ENCODE measurements at regions not wholly inside any gene's neighbourhood (a gene's known extent, or its start where the extent isn't known, plus 50 kb on each side); places are given as distances from the start of the nearest gene placed in this dataset.

DNA sequence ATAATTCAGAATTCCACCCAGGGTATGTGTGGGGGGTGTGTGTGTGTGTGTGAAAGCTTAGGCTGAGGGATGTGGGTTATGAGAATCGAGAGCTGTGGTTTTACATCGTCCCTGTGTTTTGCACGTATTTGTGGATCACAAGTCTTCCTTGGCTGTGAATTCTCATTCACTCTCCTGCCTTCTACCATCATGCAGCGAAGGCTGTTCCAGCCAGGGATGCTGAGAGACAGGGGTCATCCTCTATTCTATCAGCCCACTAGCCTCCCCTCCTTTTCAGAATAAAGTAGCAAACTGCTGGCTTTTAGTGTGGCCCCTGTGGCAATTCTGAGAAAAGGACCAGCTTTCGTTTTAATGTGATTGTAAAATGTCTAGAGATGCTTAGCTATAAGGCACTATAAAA, 460.6 kb upstream of the NR2F2 start:
- DNase-seq (ENCODE audit: low spot score) = no peak

DNA sequence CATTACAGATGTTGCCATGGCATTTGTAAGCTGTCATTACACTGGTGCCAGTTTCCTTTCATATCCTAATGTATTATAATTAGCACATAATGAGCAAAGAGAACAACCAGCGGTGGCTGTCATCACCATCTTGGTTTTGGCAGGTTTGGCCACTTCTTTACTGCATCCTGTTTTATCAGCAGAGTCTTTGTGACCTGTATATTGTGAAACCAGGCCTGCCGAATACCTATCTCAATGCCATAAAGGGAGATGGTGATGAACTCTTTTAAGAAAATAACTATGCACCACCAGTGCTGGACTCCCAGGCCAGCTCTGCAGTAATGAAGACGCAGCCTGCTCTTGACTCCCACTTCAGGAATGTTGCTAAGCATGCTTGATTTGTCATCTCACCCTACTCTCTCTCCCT, 458.1 kb upstream of the NR2F2 start:
- no peak for DNase-seq (ENCODE audit: low spot score)

DNA sequence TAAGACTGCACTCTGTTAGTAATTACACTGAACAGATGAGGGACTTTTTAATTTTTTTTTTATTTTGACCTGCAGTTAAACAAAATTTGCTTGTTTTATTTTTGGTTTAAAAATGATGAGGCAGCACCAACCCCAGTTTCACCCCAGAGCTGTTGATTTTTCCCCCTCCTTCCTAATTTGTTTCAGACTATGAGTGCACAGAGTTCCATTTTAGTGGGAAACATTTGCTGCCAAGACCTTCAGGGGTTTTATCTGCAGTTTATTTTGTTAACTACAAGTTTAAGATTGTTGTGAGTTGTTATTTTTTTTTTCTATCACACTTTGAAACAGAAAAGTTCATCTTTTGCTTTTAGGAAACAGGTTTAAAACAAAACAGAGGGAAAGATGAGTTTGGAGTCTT, 455.9 kb upstream of the NR2F2 start:
- no peak for DNase-seq (ENCODE audit: low spot score)

DNA sequence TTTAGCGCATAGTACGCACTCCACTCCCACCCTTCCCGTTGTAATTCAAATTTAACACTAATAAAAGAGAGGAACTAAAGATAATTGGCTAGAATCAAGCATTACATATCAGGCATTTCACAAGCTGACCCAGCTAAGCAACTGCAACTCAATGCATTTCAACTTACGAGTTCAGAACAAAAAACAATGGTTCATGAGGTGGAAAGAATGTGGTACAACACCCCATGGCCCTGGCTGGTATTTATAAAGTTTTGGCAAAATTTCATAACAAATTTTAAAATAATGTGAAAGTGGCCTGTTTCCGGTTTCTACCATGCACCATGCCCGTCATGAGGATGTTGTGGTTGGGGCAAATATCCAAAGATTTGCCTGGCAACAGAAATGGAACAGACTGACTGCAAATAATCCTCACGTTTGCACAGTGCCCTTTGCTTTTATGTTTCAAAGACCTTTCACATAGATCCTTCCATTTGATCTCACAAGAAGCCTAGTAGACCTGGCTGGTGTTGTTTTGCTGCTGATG, 455.3 kb upstream of the NR2F2 start:
- DNase-seq (ENCODE audit: low spot score) = no peak

DNA sequence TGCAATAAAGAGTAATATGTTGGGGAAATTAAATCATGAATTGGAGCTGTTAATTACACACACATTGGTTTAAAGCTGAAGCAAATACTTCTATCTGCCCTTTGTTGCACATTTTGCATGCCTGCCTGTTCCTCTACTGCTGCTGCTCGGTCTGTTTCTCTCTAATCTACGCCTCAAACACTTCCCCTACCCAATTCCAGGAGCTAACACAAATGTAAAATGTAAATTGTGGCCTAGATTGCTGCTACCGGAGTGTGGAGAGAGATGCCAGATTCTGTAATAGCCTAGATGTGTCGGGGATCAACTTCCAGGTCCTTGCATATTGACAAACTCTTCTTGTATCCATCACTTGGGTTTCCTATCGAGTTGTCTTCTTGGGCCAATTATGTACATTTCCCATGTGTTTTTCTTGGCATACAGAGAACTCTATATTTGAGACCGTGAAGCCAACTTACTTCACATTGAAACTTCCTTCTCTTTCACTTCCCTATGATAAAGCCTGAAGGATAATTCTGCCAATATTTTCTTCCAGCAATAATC, 450.4 kb upstream of the NR2F2 start:
- DNase-seq (ENCODE audit: low spot score) = no peak

DNA sequence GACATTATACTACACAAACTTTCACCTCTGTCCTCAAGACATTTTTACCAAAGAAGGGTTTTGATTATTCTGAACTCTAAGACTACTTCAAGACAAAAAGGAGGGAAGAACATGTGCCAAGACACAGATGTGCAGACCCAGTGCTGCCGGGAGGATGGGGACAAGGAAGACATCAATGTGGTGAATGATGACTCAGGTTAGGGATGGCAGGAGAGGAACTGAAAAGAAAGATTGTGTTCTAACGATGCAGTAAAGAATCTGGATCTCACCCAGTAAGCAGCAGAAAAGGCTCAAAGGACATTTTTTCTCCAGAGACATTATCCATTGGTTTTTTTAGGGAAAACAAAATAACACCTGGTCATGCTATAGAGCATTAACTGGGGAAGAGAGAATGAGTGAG, 449.9 kb upstream of the NR2F2 start:
- no peak for DNase-seq (ENCODE audit: low spot score)

DNA sequence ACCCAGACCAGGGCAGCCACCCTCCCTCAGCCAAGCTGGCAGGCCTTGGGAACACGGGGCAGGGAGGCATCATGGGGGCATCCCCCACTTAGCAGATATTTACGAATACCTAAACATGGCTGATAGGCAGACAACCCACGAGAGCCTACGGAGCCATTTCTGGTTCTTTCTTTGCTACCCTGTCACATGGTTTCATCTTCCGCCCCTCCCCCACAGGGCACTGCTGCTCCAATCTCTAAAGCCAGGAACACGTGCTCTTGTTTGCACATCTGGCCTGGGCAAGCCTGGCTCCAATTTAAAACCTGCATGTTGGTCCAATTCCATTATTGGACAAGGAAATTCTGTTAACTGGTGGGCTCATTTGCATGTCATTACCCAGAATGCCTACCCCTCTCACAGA, 447.4 kb upstream of the NR2F2 start:
- no peak for DNase-seq (ENCODE audit: low spot score)

DNA sequence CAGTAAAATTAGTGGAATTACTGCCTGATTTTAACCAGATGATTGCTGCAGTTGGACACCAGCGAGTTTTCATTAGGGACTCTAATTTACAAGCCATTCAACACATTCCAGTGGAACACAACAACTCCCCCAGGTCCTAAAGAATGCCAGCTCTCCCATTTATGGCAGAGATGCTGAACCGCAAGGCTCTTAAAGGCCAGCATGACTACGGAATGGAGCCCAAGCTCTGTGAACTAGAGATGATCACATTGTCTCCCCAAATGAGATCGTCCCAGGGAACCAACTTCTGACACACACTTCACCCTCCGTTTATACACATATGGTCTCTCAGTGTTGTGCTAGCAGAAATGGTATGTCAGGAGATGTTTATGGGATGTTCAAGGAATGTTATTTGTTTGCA, 446.2 kb upstream of the NR2F2 start:
- no peak for DNase-seq (ENCODE audit: low spot score)

DNA sequence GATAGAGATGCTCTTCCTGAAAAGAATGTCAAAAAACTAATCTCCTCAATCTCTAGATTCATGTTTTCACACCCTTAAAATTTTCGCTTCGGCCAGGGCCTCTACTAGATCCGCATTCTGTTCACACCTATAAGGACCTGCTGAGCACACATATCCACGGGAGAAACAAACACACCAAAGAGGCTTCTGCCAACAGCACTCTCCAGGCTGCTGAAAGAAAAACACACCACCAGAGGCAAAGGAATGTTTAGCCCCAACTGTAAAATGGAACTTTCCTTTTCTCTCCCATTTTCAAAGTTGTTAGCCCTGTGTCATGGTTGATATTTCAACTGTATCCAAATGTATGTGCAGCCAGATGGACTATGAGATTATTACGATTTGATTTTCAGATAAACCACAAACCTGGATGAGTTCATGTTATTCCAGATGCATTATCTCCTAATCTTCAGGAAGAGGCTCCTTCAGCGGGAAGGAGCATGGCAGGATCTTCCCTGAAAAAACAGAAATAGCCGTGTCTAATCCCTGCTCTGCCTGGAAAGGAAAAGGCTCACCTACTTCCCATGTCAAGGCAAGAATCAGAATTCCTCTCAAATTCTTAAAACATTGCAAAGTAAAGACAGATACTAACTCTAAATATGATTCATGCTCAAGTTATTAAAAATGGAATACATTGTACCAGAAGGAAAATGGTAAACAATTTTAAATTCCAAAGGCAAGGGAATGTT, 442.7 kb upstream of the NR2F2 start:
- no peak for DNase-seq (ENCODE audit: low spot score)

DNA sequence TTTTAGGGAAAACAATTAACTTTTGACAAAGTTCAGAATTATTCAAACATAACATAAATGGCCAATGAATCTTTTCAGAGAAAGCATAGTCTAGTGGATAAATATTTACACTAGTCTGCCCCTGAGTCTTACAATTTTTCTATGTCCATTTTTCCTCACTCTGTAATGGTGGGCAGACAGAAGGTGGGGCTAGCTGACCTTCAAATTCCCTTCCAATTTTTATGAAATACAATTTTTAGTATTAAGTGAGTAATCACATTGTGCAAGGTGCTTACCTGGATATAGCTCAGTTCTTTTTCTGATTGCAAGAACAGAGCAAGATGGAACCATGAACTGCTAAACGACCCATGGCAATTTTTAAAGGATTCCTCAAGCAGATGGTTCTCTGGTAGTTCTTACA, 441.7 kb upstream of the NR2F2 start:
- no peak for DNase-seq (ENCODE audit: low spot score)

DNA sequence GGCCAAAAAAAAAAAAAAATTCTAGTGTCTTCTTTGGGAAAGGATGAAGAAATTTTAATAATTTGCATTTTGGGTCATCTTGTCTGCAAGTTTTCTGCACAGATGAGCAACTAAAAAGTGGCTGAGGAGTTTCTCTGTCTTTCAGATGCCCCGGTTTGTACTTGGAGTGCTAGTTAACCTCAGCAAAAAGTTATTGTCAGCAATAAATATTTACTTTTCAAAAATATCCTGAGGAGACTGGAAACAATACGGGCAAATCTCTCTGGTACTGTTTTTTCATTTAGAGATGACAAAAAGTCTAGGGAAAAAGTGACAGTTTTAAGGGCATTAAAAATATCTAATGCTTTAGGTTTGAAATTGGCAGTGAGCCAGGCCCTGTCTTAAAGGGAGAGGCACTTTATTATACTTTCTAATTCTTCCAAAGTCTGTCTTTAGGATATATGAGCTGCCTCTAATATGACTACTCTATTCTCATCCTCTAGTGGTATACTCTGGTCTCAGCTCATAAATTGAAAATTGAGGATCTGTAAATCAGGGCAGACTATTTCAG, 436.0 kb upstream of the NR2F2 start:
- DNase-seq (ENCODE audit: low spot score) = no peak

DNA sequence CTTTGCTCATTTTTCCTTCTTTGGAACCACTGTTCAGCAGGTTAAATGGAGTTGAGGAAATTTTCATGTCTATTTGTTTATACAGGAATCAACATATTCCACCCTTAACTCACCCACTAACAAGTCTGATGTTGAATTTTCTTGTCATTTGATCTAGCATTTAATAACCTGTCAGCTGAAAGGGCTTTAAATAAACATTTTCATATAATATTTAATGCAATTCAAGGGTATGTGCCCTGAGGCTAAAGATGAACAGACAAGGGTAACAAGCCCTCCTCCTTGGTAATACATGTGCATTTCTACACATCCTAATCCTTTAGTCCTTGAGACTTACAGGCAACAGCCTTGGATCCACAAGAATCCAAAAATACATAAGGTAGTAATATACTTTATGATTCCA, 435.0 kb upstream of the NR2F2 start:
- DNase-seq (ENCODE audit: low spot score) = no peak

DNA sequence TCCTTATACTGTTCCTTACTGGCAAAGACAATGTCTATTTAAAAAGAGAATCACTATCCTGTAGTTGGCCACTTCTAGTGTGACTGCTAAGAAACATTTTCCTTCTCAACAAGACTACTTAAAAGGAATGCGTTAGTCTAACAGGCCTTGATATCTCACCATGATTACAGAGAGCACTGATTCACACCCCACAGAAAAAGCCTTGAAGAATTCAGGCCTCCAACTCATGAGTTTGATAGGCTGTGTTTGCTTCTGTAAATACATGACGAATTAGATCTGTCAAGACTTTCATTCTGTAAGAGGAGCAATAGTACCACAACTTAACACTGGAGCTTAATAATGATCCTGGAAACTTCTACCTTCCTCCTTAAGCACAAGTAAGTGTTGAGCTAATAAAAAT, 432.8 kb upstream of the NR2F2 start:
- DNase-seq (ENCODE audit: low spot score) = no peak

DNA sequence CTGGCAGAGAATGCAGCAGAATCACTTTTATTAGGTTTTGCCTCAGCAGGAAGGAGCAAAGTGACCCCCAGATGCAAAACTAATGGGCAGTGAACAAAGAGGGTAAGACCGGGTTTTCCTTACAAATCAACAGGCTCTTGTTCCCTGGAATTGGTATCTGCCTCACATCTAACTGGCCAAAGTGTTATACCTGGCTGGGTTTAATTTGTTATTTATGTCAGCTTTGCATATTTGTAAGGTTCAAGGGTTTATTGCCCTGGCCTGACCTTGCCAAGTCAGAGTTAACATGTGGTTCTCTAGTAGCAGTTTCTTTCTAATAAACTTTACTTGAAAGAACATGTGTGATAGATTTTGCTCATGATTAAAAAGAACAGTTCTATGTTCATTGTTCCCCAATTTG, 431.7 kb upstream of the NR2F2 start:
- no peak for DNase-seq (ENCODE audit: low spot score)

DNA sequence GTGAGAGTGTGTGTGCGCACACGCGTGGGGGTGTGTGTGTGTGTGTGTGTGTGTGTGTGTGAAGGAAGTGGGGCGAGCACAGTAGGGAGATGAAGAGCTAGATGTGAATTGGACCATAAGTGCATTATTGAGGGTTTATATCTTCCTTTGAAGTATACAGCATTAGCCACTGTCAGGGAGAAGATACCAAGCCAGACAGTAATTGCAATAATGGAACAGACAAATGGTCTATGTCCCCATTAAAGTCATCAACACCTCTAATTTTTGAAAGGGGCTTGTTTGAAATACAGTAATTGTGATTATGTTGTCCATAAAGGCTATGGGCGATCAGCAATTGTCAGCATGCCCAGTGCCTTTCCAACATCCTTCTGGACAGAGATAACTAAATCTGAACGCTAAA, 429.2 kb upstream of the NR2F2 start:
- no peak for DNase-seq (ENCODE audit: low spot score)

DNA sequence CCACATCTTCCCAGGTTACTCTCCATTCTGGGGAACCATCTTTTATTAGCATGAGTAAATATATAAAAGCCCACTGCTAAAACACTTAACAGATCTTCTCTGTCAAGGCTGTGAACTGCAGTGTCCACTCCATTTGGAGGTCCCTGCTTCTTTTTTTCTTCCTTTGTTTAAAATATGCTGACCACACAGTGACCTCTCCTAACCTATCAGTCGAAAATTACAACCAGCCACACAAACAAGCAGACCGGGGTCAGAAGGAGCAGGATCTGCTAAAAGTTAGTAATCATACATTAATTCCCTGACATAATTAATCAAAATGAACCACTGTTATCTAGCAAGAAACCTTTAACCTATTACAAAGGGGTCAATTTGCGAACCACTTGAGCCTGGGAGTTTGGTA, 427.9 kb upstream of the NR2F2 start:
- DNase-seq (ENCODE audit: low spot score) = no peak

DNA sequence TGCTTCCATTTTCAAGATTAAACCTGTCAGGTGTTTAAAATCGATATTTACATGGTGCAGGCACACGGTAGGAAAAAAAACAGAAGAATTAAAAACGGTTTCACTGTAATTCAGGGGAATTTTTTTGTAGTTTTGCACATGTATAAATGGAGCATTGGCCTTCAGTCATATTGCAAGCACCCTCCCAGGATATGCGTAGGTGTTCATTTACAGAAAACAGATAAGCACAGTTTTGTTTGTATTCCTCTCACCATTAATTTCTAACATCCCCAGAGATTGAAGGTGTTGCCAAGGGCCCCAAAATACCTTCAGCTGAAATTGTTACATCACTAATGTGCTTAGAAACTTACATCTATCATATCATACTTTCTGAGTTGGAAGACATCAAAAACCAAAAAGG, 427.1 kb upstream of the NR2F2 start:
- no peak for DNase-seq (ENCODE audit: low spot score)

DNA sequence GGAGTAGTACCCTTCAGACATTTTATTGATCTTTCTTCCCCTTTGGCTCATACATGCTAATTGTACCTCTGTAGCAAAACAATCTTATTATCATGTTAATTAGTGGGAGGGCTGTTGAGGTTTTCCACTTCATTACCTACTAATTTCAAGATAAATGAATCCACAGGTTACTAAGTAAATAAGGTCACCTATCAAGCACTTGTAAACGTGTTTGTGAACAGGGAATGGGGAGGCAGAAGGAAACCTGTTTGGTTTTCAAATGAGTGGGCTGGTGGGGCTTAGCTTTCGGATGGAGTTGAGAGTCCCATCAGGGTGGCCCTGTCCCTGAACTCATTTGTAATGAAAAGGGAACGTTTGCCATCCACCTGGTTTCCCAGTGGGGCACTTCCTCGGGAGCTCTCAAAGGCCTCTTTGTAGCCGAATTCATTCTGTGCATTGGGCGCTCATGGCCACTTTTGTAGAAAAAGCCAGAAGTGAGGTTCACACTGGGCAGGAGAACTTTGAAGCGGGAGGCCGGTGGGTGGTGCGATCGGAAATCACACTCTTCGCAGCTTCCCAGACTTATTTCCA, 419.8 kb upstream of the NR2F2 start:
- DNase-seq (ENCODE audit: low spot score) = no peak

DNA sequence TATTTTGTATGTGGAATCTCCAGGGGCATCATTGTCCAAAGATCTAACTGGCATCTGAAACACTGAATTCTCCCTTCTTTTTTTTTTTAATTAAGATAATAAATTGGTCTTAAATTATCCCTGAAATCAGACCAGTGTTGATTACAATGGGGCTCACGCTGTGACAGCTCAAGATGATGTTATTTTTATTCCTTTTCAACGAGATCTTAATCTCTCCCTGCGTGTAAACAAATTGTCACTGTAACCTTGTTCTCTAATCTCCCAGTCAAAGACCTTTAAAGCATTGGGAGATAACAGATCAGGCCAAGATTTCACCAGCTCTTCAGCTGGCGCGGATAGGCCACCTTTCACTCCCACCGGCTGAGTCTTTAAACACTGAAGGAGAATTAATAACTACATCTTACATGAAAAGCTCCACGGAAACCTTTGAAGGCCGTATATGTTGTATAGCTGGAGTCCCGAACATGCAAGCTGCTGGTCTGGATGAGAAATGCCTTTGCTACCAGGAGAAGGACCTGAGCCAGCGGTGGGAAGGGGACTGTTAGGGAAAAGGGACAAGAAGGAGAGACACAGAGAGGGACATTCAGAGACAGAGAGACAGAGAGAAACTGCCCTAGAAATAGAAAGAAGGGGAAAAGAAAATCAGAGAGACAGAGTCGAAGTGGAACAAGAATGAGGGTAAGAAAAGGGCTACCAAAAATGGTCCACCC, 418.8 kb upstream of the NR2F2 start:
- DNase-seq (ENCODE audit: low spot score) = peak; percentile 17

DNA sequence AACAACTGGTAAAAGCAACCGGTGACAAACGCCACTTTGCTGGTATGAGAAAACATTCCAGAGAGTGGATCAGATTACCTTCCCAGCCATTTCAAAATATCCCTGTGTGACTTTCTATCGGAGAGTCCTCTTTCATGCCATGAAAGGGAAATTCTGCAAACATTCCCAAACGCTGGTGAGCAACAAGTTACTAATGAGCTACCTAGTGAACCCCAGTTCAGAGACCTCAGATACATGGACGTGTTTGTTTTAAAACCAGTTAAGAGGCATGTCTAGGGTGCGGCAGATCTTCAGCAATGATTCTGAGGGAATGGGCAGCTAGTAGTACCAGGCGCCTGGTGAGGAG, 418.2 kb upstream of the NR2F2 start:
- peak; percentile 30 for DNase-seq (ENCODE audit: low spot score)

DNA sequence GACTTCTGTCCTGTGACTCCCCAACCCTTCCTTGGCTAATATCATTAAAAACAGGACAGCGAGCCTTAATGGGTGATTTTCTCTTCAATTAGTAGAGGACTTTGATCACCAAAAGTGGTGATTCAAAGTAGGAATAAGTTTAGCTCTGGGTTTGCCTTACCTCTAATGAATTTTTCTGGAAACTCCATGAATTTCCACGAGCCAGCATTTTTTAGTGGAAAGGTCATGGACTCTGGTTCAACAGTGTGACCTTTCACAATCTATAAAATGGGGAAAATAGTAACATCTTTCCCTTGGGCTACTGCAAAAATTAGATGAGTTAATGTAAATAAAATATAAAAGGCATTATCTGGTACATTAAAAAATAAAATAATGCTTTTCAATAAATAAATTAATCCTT, 417.8 kb upstream of the NR2F2 start:
- DNase-seq (ENCODE audit: low spot score) = no peak

DNA sequence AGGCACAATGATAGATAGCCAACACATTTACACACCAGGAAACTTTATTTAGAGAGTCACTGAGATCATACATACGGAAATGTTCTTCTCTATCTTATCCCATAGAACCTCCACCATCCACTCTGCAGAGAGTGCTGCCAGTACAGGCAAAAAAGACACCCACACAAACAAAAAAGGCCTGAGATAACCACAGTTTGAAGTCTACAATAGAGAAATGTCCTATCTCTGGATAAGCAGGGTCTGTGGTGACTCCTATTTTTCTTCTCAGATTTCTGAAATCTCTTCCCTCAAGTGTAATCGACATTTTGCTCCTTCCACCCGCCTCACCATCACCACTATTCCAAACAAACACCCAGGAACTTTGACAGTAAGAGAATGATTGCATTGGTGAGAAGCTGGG, 413.9 kb upstream of the NR2F2 start:
- DNase-seq (ENCODE audit: low spot score) = no peak

DNA sequence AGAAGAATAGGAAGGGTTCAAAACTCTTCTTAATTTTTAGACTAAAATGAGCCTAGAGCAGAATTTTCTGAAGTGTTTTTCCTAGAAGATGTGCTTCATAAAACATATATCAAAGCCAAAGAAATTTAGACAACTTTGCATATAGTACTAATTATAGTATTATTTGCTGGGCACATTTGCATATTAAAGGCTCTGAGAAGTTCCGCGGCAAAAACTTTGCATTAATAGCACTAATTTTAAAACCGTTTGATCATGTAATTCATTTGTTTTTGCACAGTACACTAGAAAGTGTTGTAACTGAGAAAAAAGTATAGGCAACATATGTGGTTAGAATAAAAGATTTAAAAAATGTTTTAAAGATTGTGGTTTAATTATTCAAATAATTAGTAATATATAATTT, 412.0 kb upstream of the NR2F2 start:
- no peak for DNase-seq (ENCODE audit: low spot score)
